ENCODE measurements at regions not wholly inside any gene's neighbourhood (a gene's known extent, or its start where the extent isn't known, plus 50 kb on each side); places are given as distances from the start of the nearest gene placed in this dataset.
"Not testable (repeated sequence)": the region's sequence is repeated elsewhere in the genome, so short reads cannot be mapped to it uniquely, and the experiment has no call there.

GRCh38 chr13:68927387-68928026 lies 1180.1 kb upstream of the ATXN8OS start:
- Histone ChIP-seq H3K4me3 (ENCODE audit: low read length) (no peak overlapping the region), H3K27ac (ENCODE audit: low read length) (no peak overlapping the region), H3K36me3 (ENCODE audit: insufficient read depth, low read depth, low read length) (no peaks in the 10 kb centered on the region), H3K9ac (ENCODE audit: low read depth, low read length) (no peak overlapping the region), H3K9me3 (ENCODE audit: insufficient read depth, low read depth, low read length) (no peaks in the 10 kb centered on the region), H3K4me1 (ENCODE audit: insufficient read depth, low read length) (no peaks in the 10 kb centered on the region), H3K27me3 (ENCODE audit: insufficient read depth, low read length) (no peaks in the 10 kb centered on the region)

GRCh38 chr13:68923995-68924394 lies 1183.6 kb upstream of the ATXN8OS start:
- H3K4me3 ChIP-seq (ENCODE audit: low read length) = no peak overlapping the region
- no peaks in the 10 kb centered on the region for H3K36me3 ChIP-seq (ENCODE audit: insufficient read depth, low read depth, low read length)
- H3K9me3 ChIP-seq (ENCODE audit: insufficient read depth, low read depth, low read length) = no peaks in the 10 kb centered on the region
- H3K27me3 ChIP-seq (ENCODE audit: insufficient read depth, low read length) = no peaks in the 10 kb centered on the region
- H3K27ac ChIP-seq (ENCODE audit: low read length) = no peak overlapping the region
- no peaks in the 10 kb centered on the region for H3K4me1 ChIP-seq (ENCODE audit: insufficient read depth, low read length)
- no peak overlapping the region for H3K9ac ChIP-seq (ENCODE audit: low read depth, low read length)

GRCh38 chr13:68908879-68909278 lies 1198.7 kb upstream of the ATXN8OS start:
- Histone ChIP-seq H3K27ac (ENCODE audit: low read length) (no peak overlapping the region), H3K4me3 (ENCODE audit: low read length) (no peak overlapping the region), H3K9me3 (ENCODE audit: insufficient read depth, low read depth, low read length) (peaks cover 42% of the 10 kb centered on the region), H3K27me3 (ENCODE audit: insufficient read depth, low read length) (no peaks in the 10 kb centered on the region), H3K9ac (ENCODE audit: low read depth, low read length) (no peak overlapping the region), H3K4me1 (ENCODE audit: insufficient read depth, low read length) (no peaks in the 10 kb centered on the region), H3K36me3 (ENCODE audit: insufficient read depth, low read depth, low read length) (no peaks in the 10 kb centered on the region)

- no peaks in the 10 kb centered on the region for H3K27me3 ChIP-seq (ENCODE audit: insufficient read depth, low read length)
- no peaks in the 10 kb centered on the region for H3K4me1 ChIP-seq (ENCODE audit: insufficient read depth, low read length)
- H3K9me3 ChIP-seq (ENCODE audit: insufficient read depth, low read depth, low read length) = peaks cover 38% of the 10 kb centered on the region
- no peak overlapping the region for H3K9ac ChIP-seq (ENCODE audit: low read depth, low read length)
- no peak overlapping the region for H3K4me3 ChIP-seq (ENCODE audit: low read length)
- no peak overlapping the region for H3K27ac ChIP-seq (ENCODE audit: low read length)
- H3K36me3 ChIP-seq (ENCODE audit: insufficient read depth, low read depth, low read length) = no peaks in the 10 kb centered on the region
These were observed 1202.4 kb upstream of the ATXN8OS start for GRCh38 chr13:68905186-68905585.

GRCh38 chr13:68897331-68897928 lies 1210.2 kb upstream of the ATXN8OS start:
- Histone ChIP-seq H3K9ac (ENCODE audit: low read depth, low read length) (no peak overlapping the region), H3K36me3 (ENCODE audit: insufficient read depth, low read depth, low read length) (no peaks in the 10 kb centered on the region), H3K27ac (ENCODE audit: low read length) (no peak overlapping the region), H3K4me3 (ENCODE audit: low read length) (0 out of 2 replicates have a peak overlapping the region, but pooled peaks have one; percentile 0), H3K4me1 (ENCODE audit: insufficient read depth, low read length) (peaks cover 7% of the 10 kb centered on the region; the same call in 1 of the 2 replicates), H3K27me3 (ENCODE audit: insufficient read depth, low read length) (no peaks in the 10 kb centered on the region), H3K9me3 (ENCODE audit: insufficient read depth, low read depth, low read length) (peaks cover 10% of the 10 kb centered on the region)

GRCh38 chr13:68895696-68896095 lies 1211.9 kb upstream of the ATXN8OS start:
- Histone ChIP-seq H3K27me3 (ENCODE audit: insufficient read depth, low read length) (no peaks in the 10 kb centered on the region), H3K27ac (ENCODE audit: low read length) (no peak overlapping the region), H3K36me3 (ENCODE audit: insufficient read depth, low read depth, low read length) (no peaks in the 10 kb centered on the region), H3K4me3 (ENCODE audit: low read length) (no peak overlapping the region), H3K4me1 (ENCODE audit: insufficient read depth, low read length) (peaks cover 7% of the 10 kb centered on the region; the same call in 1 of the 2 replicates), H3K9ac (ENCODE audit: low read depth, low read length) (no peak overlapping the region), H3K9me3 (ENCODE audit: insufficient read depth, low read depth, low read length) (peaks cover 10% of the 10 kb centered on the region)

- not testable (repeated sequence) for H3K9me3 ChIP-seq (ENCODE audit: insufficient read depth, low read depth, low read length); H3K4me3 ChIP-seq (ENCODE audit: low read length); H3K36me3 ChIP-seq (ENCODE audit: insufficient read depth, low read depth, low read length); H3K4me1 ChIP-seq (ENCODE audit: insufficient read depth, low read length); H3K9ac ChIP-seq (ENCODE audit: low read depth, low read length); H3K27ac ChIP-seq (ENCODE audit: low read length); H3K27me3 ChIP-seq (ENCODE audit: insufficient read depth, low read length)
These were observed 1213.9 kb upstream of the ATXN8OS start for GRCh38 chr13:68893721-68894120.

- H3K9me3 ChIP-seq (ENCODE audit: insufficient read depth, low read depth, low read length); H3K4me1 ChIP-seq (ENCODE audit: insufficient read depth, low read length); H3K27me3 ChIP-seq (ENCODE audit: insufficient read depth, low read length); H3K27ac ChIP-seq (ENCODE audit: low read length); H3K4me3 ChIP-seq (ENCODE audit: low read length); H3K9ac ChIP-seq (ENCODE audit: low read depth, low read length); H3K36me3 ChIP-seq (ENCODE audit: insufficient read depth, low read depth, low read length): not testable (repeated sequence)
These were observed 1215.0 kb upstream of the ATXN8OS start for GRCh38 chr13:68892596-68892995.

- not testable (repeated sequence) for H3K9me3 ChIP-seq (ENCODE audit: insufficient read depth, low read depth, low read length); H3K36me3 ChIP-seq (ENCODE audit: insufficient read depth, low read depth, low read length); H3K27me3 ChIP-seq (ENCODE audit: insufficient read depth, low read length); H3K4me3 ChIP-seq (ENCODE audit: low read length); H3K4me1 ChIP-seq (ENCODE audit: insufficient read depth, low read length); H3K27ac ChIP-seq (ENCODE audit: low read length); H3K9ac ChIP-seq (ENCODE audit: low read depth, low read length)
These were observed 1217.5 kb upstream of the ATXN8OS start for GRCh38 chr13:68890101-68890500.

GRCh38 chr13:68888832-68889231 lies 1218.8 kb upstream of the ATXN8OS start:
- no peaks in the 10 kb centered on the region for H3K4me1 ChIP-seq (ENCODE audit: insufficient read depth, low read length)
- no peaks in the 10 kb centered on the region for H3K9me3 ChIP-seq (ENCODE audit: insufficient read depth, low read depth, low read length)
- no peak overlapping the region for H3K27ac ChIP-seq (ENCODE audit: low read length)
- no peaks in the 10 kb centered on the region for H3K27me3 ChIP-seq (ENCODE audit: insufficient read depth, low read length)
- H3K4me3 ChIP-seq (ENCODE audit: low read length) = no peak overlapping the region
- no peak overlapping the region for H3K9ac ChIP-seq (ENCODE audit: low read depth, low read length)
- H3K36me3 ChIP-seq (ENCODE audit: insufficient read depth, low read depth, low read length) = no peaks in the 10 kb centered on the region

GRCh38 chr13:68872338-68872737 lies 1235.3 kb upstream of the ATXN8OS start:
- no peak overlapping the region for H3K9ac ChIP-seq (ENCODE audit: low read depth, low read length)
- no peaks in the 10 kb centered on the region for H3K36me3 ChIP-seq (ENCODE audit: insufficient read depth, low read depth, low read length)
- no peaks in the 10 kb centered on the region for H3K4me1 ChIP-seq (ENCODE audit: insufficient read depth, low read length)
- H3K4me3 ChIP-seq (ENCODE audit: low read length) = no peak overlapping the region
- H3K27ac ChIP-seq (ENCODE audit: low read length) = no peak overlapping the region
- H3K9me3 ChIP-seq (ENCODE audit: insufficient read depth, low read depth, low read length) = no peaks in the 10 kb centered on the region
- H3K27me3 ChIP-seq (ENCODE audit: insufficient read depth, low read length) = no peaks in the 10 kb centered on the region

GRCh38 chr13:68851026-68851425 lies 1256.6 kb upstream of the ATXN8OS start:
- Histone ChIP-seq H3K4me1 (ENCODE audit: insufficient read depth, low read length) (no peaks in the 10 kb centered on the region), H3K36me3 (ENCODE audit: insufficient read depth, low read depth, low read length) (no peaks in the 10 kb centered on the region), H3K27ac (ENCODE audit: low read length) (no peak overlapping the region), H3K4me3 (ENCODE audit: low read length) (no peak overlapping the region), H3K9me3 (ENCODE audit: insufficient read depth, low read depth, low read length) (peaks cover 2% of the 10 kb centered on the region; the same call in 1 of the 2 replicates), H3K9ac (ENCODE audit: low read depth, low read length) (no peak overlapping the region), H3K27me3 (ENCODE audit: insufficient read depth, low read length) (no peaks in the 10 kb centered on the region)
